IMR-90 (cell line): ENCODE measurements at regions not wholly inside any gene's neighbourhood (a gene's known extent, or its start where the extent isn't known, plus 50 kb on each side); places are given as distances from the start of the nearest gene placed in this dataset.

Experiments used
- ATAC-seq: fragments of 200-7000 bp; cut with Tn5 transposase; 2 replicates; pipeline ENCODE4 v1.9.1; 2020; ENCODE audit warnings: low read depth, mild to moderate bottlenecking, moderate library complexity
- BruUV-seq: library from RNA; stranded (reverse); fragments of 400-500 nt; replicated peaks from 2 replicates; lab custom pipeline; 2021; lab: Mats Ljungman, UMichigan
- CTCF ChIA-PET: fragments of 300-600 bp; formaldehyde crosslinking; extraction: SDS; loops from one replicate; lab custom pipeline; 2021; ENCODE audit warnings: antibody characterized with exemption; lab: Yijun Ruan, JAX
- POLR2A ChIA-PET: fragments of 300-600 bp; sonication (Branson Sonifier 250); formaldehyde crosslinking; loops from one replicate; lab custom pipeline; 2022; ENCODE audit warnings: antibody characterized with exemption; ENCODE audit not compliant: unreplicated experiment; lab: Charles Lee
- DNase-seq: peaks from one replicate; pipeline ENCODE4 v3.0.0; 2013
- H2AFZ ChIP-seq: replicated peaks from 2 replicates; pipeline ENCODE3; 2013; ENCODE audit warnings: low read length, mild to moderate bottlenecking; ENCODE audit not compliant: poor library complexity
- H2AK5ac ChIP-seq: 2 replicates; pipeline ENCODE4 v1.6.1; 2013; ENCODE audit warnings: low read depth, low read length, inconsistent platforms
- H2AK9ac ChIP-seq: replicated peaks from 2 replicates; pipeline ENCODE3; 2013; ENCODE audit warnings: mild to moderate bottlenecking, low read depth, low read length, moderate library complexity; ENCODE audit not compliant: poor library complexity
- H2BK120ac ChIP-seq: 2 replicates; pipeline ENCODE4 v1.6.1; 2013; ENCODE audit warnings: low read depth, low read length, inconsistent platforms
- H2BK15ac ChIP-seq: 3 replicates; pipeline ENCODE4 v1.6.1; 2013; ENCODE audit warnings: low read depth, low read length, inconsistent platforms
- H2BK20ac ChIP-seq: 2 replicates; pipeline ENCODE4 v1.6.1; 2013; ENCODE audit warnings: low read depth, mild to moderate bottlenecking, inconsistent platforms, low read length, moderate library complexity
- H2BK5ac ChIP-seq: 2 replicates; pipeline ENCODE4 v1.6.1; 2013; ENCODE audit warnings: mild to moderate bottlenecking, low read depth, low read length, inconsistent platforms; ENCODE audit not compliant: poor library complexity, severe bottlenecking
- H3K14ac ChIP-seq: replicated peaks from 2 replicates; pipeline ENCODE4 v1.6.1; 2013; ENCODE audit warnings: low read depth, low read length, inconsistent platforms
- H3K18ac ChIP-seq: 2 replicates; pipeline ENCODE4 v1.6.1; 2013; ENCODE audit warnings: low read depth, low read length, control low read depth
- H3K23ac ChIP-seq: 2 replicates; pipeline ENCODE4 v1.6.1; 2013; ENCODE audit warnings: low read depth, low read length, inconsistent platforms
- H3K27ac ChIP-seq: 2 replicates; pipeline ENCODE4 v1.5.1; 2013; ENCODE audit warnings: mild to moderate bottlenecking, control low read depth, low read length; ENCODE audit not compliant: insufficient read depth
- H3K27me3 ChIP-seq: 2 replicates; pipeline ENCODE4 v1.6.1; 2013; ENCODE audit warnings: low read length; ENCODE audit not compliant: control insufficient read depth, insufficient read depth
- H3K36me3 ChIP-seq: 2 replicates; pipeline ENCODE4 v1.6.1; 2013; ENCODE audit warnings: low read length, mixed read lengths; ENCODE audit not compliant: control insufficient read depth, insufficient read depth
- H3K4ac ChIP-seq: 2 replicates; pipeline ENCODE4 v1.6.1; 2013; ENCODE audit warnings: low read depth, low read length, inconsistent platforms
- H3K4me1 ChIP-seq: 2 replicates; pipeline ENCODE4 v1.6.1; 2013; ENCODE audit warnings: low read length, mixed read lengths; ENCODE audit not compliant: control insufficient read depth, insufficient read depth
- H3K4me2 ChIP-seq: 2 replicates; pipeline ENCODE4 v1.6.1; 2013; ENCODE audit warnings: low read depth, mild to moderate bottlenecking, control low read depth, low read length, moderate library complexity
- H3K4me3 ChIP-seq: 2 replicates; pipeline ENCODE4 v1.5.1; 2013; ENCODE audit warnings: low read depth, mild to moderate bottlenecking, control low read depth, low read length, moderate library complexity; ENCODE audit not compliant: insufficient read depth
- H3K56ac ChIP-seq: 2 replicates; pipeline ENCODE4 v1.6.1; 2013; ENCODE audit warnings: low read length, inconsistent platforms; ENCODE audit not compliant: insufficient read depth; ENCODE audit errors: extremely low read depth
- H3K79me1 ChIP-seq, 2 experiments: 2 replicates each; pipeline ENCODE4 v1.6.1; 2013; ENCODE audit warnings: low read length in 2 of 2, inconsistent platforms in 1 of 2, low read depth in 1 of 2
- H3K9ac ChIP-seq: 2 replicates; pipeline ENCODE4 v1.6.1; 2013; ENCODE audit warnings: low read depth, low read length, control low read depth
- H3K9me1 ChIP-seq: 2 replicates; pipeline ENCODE4 v1.6.1; 2013; ENCODE audit warnings: low read length, inconsistent platforms; ENCODE audit not compliant: insufficient read depth
- H3K9me3 ChIP-seq: 2 replicates; pipeline ENCODE4 v1.6.1; 2013; ENCODE audit warnings: low read length; ENCODE audit not compliant: control insufficient read depth, insufficient read depth
- H4K20me1 ChIP-seq: 2 replicates; pipeline ENCODE4 v1.6.1; 2013; ENCODE audit warnings: low read length, inconsistent platforms; ENCODE audit not compliant: insufficient read depth
- H4K5ac ChIP-seq: 2 replicates; pipeline ENCODE4 v1.6.1; 2013; ENCODE audit warnings: mild to moderate bottlenecking, low read depth, low read length, control low read depth
- H4K8ac ChIP-seq, 2 experiments: 2 replicates each; pipeline ENCODE4 v1.6.1; 2013; ENCODE audit warnings: low read depth in 2 of 2, low read length in 2 of 2, control low read depth in 1 of 2, inconsistent platforms in 1 of 2
- H4K91ac ChIP-seq: 2 replicates; pipeline ENCODE4 v1.6.1; 2013; ENCODE audit warnings: low read depth, low read length, inconsistent platforms; ENCODE audit not compliant: insufficient read depth
- BHLHE40 ChIP-seq: fragments of 150-350 bp; IDR thresholded peaks from 2 replicates; pipeline ENCODE4 v1.6.1; 2016; ENCODE audit warnings: mild to moderate bottlenecking, low read depth, low read length
- CEBPB ChIP-seq: IDR thresholded peaks from 2 replicates; pipeline ENCODE4 v1.6.1; 2012; ENCODE audit warnings: low read depth, low read length, improper control_type of control experiment
- CHD1 ChIP-seq: IDR thresholded peaks from 2 replicates; pipeline ENCODE4 v1.6.1; 2012; ENCODE audit warnings: low read depth, low read length, improper control_type of control experiment
- ELK1 ChIP-seq: fragments of 150-350 bp; IDR thresholded peaks from 2 replicates; pipeline ENCODE4 v1.6.1; 2016; ENCODE audit warnings: low read depth, mild to moderate bottlenecking, low read length, moderate library complexity, borderline replicate concordance
- FOS ChIP-seq: fragments of 150-350 bp; IDR thresholded peaks from 2 replicates; pipeline ENCODE4 v1.6.1; 2016; ENCODE audit warnings: low read depth, low read length
- MAFK ChIP-seq: IDR thresholded peaks from 2 replicates; pipeline ENCODE4 v1.6.1; 2012; ENCODE audit warnings: low read depth, low read length, improper control_type of control experiment
- MAZ ChIP-seq: IDR thresholded peaks from 2 replicates; pipeline ENCODE4 v1.6.1; 2012; ENCODE audit warnings: low read depth, mild to moderate bottlenecking, low read length, improper control_type of control experiment, moderate library complexity, borderline replicate concordance
- MXI1 ChIP-seq: IDR thresholded peaks from 2 replicates; pipeline ENCODE4 v1.6.1; 2012; ENCODE audit warnings: low read depth, mild to moderate bottlenecking, low read length, moderate library complexity, borderline replicate concordance
- NFE2L2 ChIP-seq: fragments of 150-350 bp; IDR thresholded peaks from 2 replicates; pipeline ENCODE4 v1.6.1; 2016; ENCODE audit warnings: low read depth, mild to moderate bottlenecking, low read length
- POLR2A ChIP-seq: IDR thresholded peaks from 2 replicates; pipeline ENCODE4 v1.6.1; 2012; ENCODE audit warnings: mild to moderate bottlenecking, low read depth, low read length
- RAD21 ChIP-seq: IDR thresholded peaks from 2 replicates; pipeline ENCODE4 v1.6.1; 2012; ENCODE audit warnings: low read length, improper control_type of control experiment
- RCOR1 ChIP-seq: IDR thresholded peaks from 2 replicates; pipeline ENCODE4 v1.6.1; 2012; ENCODE audit warnings: mild to moderate bottlenecking, low read length, improper control_type of control experiment; ENCODE audit not compliant: insufficient replicate concordance
- RFX5 ChIP-seq: IDR thresholded peaks from 2 replicates; pipeline ENCODE4 v1.8.0; 2012; ENCODE audit warnings: low read depth, mild to moderate bottlenecking, low read length, moderate library complexity
- SMC3 ChIP-seq: fragments of 150-350 bp; IDR thresholded peaks from 2 replicates; pipeline ENCODE4 v1.6.1; 2016; ENCODE audit warnings: low read depth, mild to moderate bottlenecking, antibody characterized with exemption, low read length, moderate library complexity
- USF2 ChIP-seq: fragments of 150-350 bp; IDR thresholded peaks from 2 replicates; pipeline ENCODE4 v1.6.1; 2017; ENCODE audit warnings: mild to moderate bottlenecking, antibody characterized with exemption, low read length, low read depth
- WGBS, 2 experiments: methylation state at CpG; one replicate each; pipeline versions ENCODE4 v1.1.5 to v1.1.7; 2013; ENCODE audit warnings: missing lambda C conversion rate in 2 of 2; ENCODE audit not compliant: insufficient read length in 1 of 2; ENCODE audit errors: extremely low coverage in 2 of 2; 5-methylcytosine and 5-hydroxymethylcytosine counted together
- dilution Hi-C: fragments of 300-500 bp; cut with HindIII; formaldehyde crosslinking; loops from one replicate; pipeline ENCODE4 v1.14.3; 2018; ENCODE audit warnings: low sequenced_read_pairs; ENCODE audit not compliant: unreplicated experiment
- in situ Hi-C: fragments of 300-500 bp; cut with MboI; formaldehyde crosslinking; loops from 3 replicates; pipeline ENCODE4 v1.14.3; 2019; ENCODE audit warnings: low sequenced_read_pairs, inconsistent platforms, mixed read lengths
- intact Hi-C: fragments of 100-400 bp; cut with micrococcal nuclease; formaldehyde crosslinking; loops from 2 replicates; pipeline ENCODE4 v1.10.0; 2022
- TF ChIP-seq, protein P1 (sequence below): conservative IDR thresholded peaks from 2 replicates; pipeline ENCODE4 v1.5.1; 2012; ENCODE audit warnings: mild to moderate bottlenecking, low read depth, low read length, improper control_type of control experiment

DNA sequence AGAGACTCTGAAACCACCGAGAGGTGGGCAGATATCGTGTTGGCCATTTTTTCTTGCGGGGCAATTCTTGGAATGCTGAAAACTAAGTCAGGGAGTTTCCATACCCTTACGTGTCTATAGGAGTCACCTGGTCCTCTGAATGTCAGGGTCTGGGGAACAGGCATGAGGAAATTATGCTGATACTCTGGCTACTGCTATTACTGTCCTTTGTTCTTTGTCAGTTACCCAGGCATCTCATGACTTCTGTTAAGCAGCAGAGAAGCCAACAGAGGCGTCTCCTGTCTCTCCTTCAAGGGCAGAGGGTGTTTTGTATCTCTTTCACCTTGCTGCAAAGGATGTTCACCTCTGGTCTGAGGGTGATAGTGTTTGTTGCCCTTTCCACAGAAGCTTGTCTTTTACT lies 559.5 kb upstream of the CCDC54 start:
- H2AFZ ChIP-seq, result no peak overlapping the region
- no peak overlapping the region for H2BK120ac ChIP-seq
- H2BK20ac ChIP-seq, result no peak overlapping the region
- H3K23ac ChIP-seq, result no peak overlapping the region
- H3K4me3 ChIP-seq, result no peak overlapping the region
- TF ChIP-seq POLR2A (no peak), BHLHE40 (no peak), CHD1 (no peak), CEBPB (no peak), NFE2L2 (no peak), MAFK (no peak), ELK1 (no peak), RFX5 (no peak), SMC3 (no peak), RAD21 (no peak), MAZ (no peak), FOS (no peak), USF2 (no peak), MXI1 (no peak), RCOR1 (no peak)
- TF ChIP-seq, protein P1, sequence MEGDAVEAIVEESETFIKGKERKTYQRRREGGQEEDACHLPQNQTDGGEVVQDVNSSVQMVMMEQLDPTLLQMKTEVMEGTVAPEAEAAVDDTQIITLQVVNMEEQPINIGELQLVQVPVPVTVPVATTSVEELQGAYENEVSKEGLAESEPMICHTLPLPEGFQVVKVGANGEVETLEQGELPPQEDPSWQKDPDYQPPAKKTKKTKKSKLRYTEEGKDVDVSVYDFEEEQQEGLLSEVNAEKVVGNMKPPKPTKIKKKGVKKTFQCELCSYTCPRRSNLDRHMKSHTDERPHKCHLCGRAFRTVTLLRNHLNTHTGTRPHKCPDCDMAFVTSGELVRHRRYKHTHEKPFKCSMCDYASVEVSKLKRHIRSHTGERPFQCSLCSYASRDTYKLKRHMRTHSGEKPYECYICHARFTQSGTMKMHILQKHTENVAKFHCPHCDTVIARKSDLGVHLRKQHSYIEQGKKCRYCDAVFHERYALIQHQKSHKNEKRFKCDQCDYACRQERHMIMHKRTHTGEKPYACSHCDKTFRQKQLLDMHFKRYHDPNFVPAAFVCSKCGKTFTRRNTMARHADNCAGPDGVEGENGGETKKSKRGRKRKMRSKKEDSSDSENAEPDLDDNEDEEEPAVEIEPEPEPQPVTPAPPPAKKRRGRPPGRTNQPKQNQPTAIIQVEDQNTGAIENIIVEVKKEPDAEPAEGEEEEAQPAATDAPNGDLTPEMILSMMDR, result no peak
- no peak overlapping the region for H4K91ac ChIP-seq
- H3K9ac ChIP-seq, result no peak overlapping the region
- BruUV-seq, result no TSS peak
- no peak overlapping the region for H4K8ac ChIP-seq
- no peak overlapping the region for H3K4me2 ChIP-seq
- WGBS, 2 experiments, result 100% methylated on average over 2 of the region's 5 CpGs; no CpG with 5 or more reads in 1 of the 2 experiments
- DNase-seq, result no peak
- no peak overlapping the region for H3K27ac ChIP-seq
- no peaks in the 10 kb centered on the region for H3K4me1 ChIP-seq
- H3K14ac ChIP-seq, result no peak overlapping the region
- intact Hi-C loops (no loop called here), dilution Hi-C loops (no loop called here), in situ Hi-C loops (no loop called here)
- H3K56ac ChIP-seq, result no peak overlapping the region
- H3K27me3 ChIP-seq, result no peaks in the 10 kb centered on the region
- POLR2A ChIA-PET, result no interaction called here
- H3K4ac ChIP-seq, result no peak overlapping the region
- no peaks in the 10 kb centered on the region for H3K9me3 ChIP-seq
- no peaks in the 10 kb centered on the region for H3K9me1 ChIP-seq
- H3K36me3 ChIP-seq, result no peaks in the 10 kb centered on the region
- no peak overlapping the region for H2BK15ac ChIP-seq
- no peak overlapping the region for H4K5ac ChIP-seq
- H2AK5ac ChIP-seq, result no peak overlapping the region
- ATAC-seq, result no peak
- H4K20me1 ChIP-seq, result no peaks in the 10 kb centered on the region
- H2AK9ac ChIP-seq, result no peak overlapping the region
- H3K79me1 ChIP-seq, result no peaks in the 10 kb centered on the region
- CTCF ChIA-PET, result interaction anchor here (0.6 kb wide), 1 partner anchor 103 kb away, joined by 3 read pairs; no protein-coding TSS in a partner anchor
- H2BK5ac ChIP-seq, result no peak overlapping the region
- no peak overlapping the region for H3K18ac ChIP-seq
